ENCODE measurements at regions not wholly inside any gene's neighbourhood (a gene's known extent, or its start where the extent isn't known, plus 50 kb on each side); places are given as distances from the start of the nearest gene placed in this dataset.

DNA sequence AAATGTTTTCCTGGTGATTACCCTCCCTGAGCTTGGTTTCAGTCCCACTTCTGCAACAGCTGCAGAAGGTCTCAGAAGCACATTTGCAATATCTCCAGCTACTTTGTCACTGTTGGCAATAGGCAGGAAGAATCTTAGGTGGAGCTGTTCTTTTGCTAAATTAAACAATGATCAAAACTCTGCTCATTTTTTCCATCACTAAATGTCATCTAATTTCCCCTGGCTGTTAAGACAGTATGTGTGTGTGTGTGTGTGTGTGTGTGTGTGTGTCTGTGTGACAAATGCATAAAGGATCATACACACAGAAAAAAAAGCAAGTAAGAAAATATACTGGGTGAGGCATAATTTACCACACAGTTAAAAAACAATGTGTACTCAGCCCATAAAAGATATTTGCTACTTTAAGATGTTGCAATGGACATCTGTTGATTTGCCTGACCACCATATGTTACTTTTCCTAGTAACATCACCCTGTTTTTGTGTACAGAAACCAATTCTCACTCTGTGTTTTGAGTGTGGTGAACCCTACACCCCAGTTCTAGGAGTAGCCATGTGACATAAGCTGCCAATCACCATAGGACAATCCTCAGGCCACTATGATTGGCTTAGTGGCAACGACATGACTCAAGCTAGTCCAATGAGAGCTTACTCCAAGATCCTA is 572.6 kb upstream of the CLINT1 start:
- no peak overlapping the region for H3K4me2 ChIP-seq (ENCODE audit: low read depth, low read length, poor library complexity, severe bottlenecking)

DNA sequence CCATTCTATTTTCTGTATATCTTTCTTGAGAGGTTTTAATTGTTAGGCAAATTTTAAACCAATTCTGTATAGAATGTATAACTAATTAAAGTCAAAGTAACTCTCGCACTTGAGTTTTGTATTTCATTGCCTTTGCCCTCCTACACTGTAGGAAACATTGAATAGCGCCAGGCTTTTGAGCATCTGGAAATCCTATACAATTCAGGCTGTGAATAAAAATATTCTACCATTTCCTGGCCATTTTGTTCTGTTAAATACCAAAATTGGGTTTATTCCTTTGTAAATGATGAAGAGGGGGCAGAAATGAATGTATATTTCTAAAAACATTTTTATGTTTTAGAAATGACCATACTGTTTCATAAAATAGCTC is 571.8 kb upstream of the CLINT1 start:
- Histone ChIP-seq H3K79me2 (ENCODE audit: low read length) (no peaks in the 10 kb centered on the region), H2AFZ (ENCODE audit: low read length) (no peak overlapping the region), H3K4me3 (ENCODE audit: low read length) (no peak overlapping the region), H3K9me3 (ENCODE audit: low read length) (no peaks in the 10 kb centered on the region), H3K9me2 (replicated peaks; ENCODE audit: insufficient read depth, low read length) (no peaks in the 10 kb centered on the region), H3K9ac (ENCODE audit: low read length) (no peak overlapping the region), H3K27ac (ENCODE audit: low read length) (no peak overlapping the region), H3K27me3 (ENCODE audit: low read length) (no peaks in the 10 kb centered on the region), H3K4me2 (ENCODE audit: low read depth, low read length, poor library complexity, severe bottlenecking) (no peak overlapping the region), H3K36me3 (ENCODE audit: insufficient read depth, low read length) (no peaks in the 10 kb centered on the region), H4K20me1 (ENCODE audit: insufficient read depth, low read depth, low read length) (no peaks in the 10 kb centered on the region), H3K4me1 (ENCODE audit: low read length) (no peaks in the 10 kb centered on the region)
- DNase-seq = no peak

More for the DNA sequence above, 572.6 kb upstream of the CLINT1 start:
- Histone ChIP-seq H3K27ac (ENCODE audit: low read length) (no peak overlapping the region), H3K79me2 (ENCODE audit: low read length) (no peaks in the 10 kb centered on the region), H3K4me3 (ENCODE audit: low read length) (no peak overlapping the region), H2AFZ (ENCODE audit: low read length) (no peak overlapping the region), H3K27me3 (ENCODE audit: low read length) (no peaks in the 10 kb centered on the region), H3K9me3 (ENCODE audit: low read length) (no peaks in the 10 kb centered on the region), H3K4me1 (ENCODE audit: low read length) (no peaks in the 10 kb centered on the region; the same call in 1 of the 2 replicates), H3K9ac (ENCODE audit: low read length) (no peak overlapping the region), H4K20me1 (ENCODE audit: insufficient read depth, low read depth, low read length) (no peaks in the 10 kb centered on the region), H3K36me3 (ENCODE audit: insufficient read depth, low read length) (no peaks in the 10 kb centered on the region), H3K9me2 (replicated peaks; ENCODE audit: insufficient read depth, low read length) (no peaks in the 10 kb centered on the region)
- DNase-seq = no peak

GRCh38 chr5:158430166-158430797 is 571.3 kb upstream of the CLINT1 start:
- no peak overlapping the region for H3K27ac ChIP-seq (ENCODE audit: low read length)
- no peaks in the 10 kb centered on the region for H3K9me3 ChIP-seq (ENCODE audit: low read length)
- H3K4me1 ChIP-seq (ENCODE audit: low read length) = no peaks in the 10 kb centered on the region
- DNase-seq = no peak
- H4K20me1 ChIP-seq (ENCODE audit: insufficient read depth, low read depth, low read length) = no peaks in the 10 kb centered on the region
- no peak overlapping the region for H3K4me3 ChIP-seq (ENCODE audit: low read length)
- H2AFZ ChIP-seq (ENCODE audit: low read length) = no peak overlapping the region
- no peaks in the 10 kb centered on the region for H3K79me2 ChIP-seq (ENCODE audit: low read length)
- H3K9ac ChIP-seq (ENCODE audit: low read length) = no peak overlapping the region
- no peak overlapping the region for H3K4me2 ChIP-seq (ENCODE audit: low read depth, low read length, poor library complexity, severe bottlenecking)
- no peaks in the 10 kb centered on the region for H3K27me3 ChIP-seq (ENCODE audit: low read length)
- H3K9me2 ChIP-seq (replicated peaks; ENCODE audit: insufficient read depth, low read length) = no peaks in the 10 kb centered on the region
- H3K36me3 ChIP-seq (ENCODE audit: insufficient read depth, low read length) = no peaks in the 10 kb centered on the region

GRCh38 chr5:158429564-158429963 is 570.6 kb upstream of the CLINT1 start:
- Histone ChIP-seq H3K4me1 (ENCODE audit: low read length) (no peaks in the 10 kb centered on the region), H3K9me2 (replicated peaks; ENCODE audit: insufficient read depth, low read length) (no peaks in the 10 kb centered on the region), H3K9me3 (ENCODE audit: low read length) (no peaks in the 10 kb centered on the region), H3K79me2 (ENCODE audit: low read length) (no peaks in the 10 kb centered on the region), H2AFZ (ENCODE audit: low read length) (no peak overlapping the region), H3K36me3 (ENCODE audit: insufficient read depth, low read length) (no peaks in the 10 kb centered on the region), H3K27ac (ENCODE audit: low read length) (no peak overlapping the region), H3K4me3 (ENCODE audit: low read length) (no peak overlapping the region), H3K27me3 (ENCODE audit: low read length) (no peaks in the 10 kb centered on the region), H3K4me2 (ENCODE audit: low read depth, low read length, poor library complexity, severe bottlenecking) (no peak overlapping the region), H3K9ac (ENCODE audit: low read length) (no peak overlapping the region), H4K20me1 (ENCODE audit: insufficient read depth, low read depth, low read length) (no peaks in the 10 kb centered on the region)
- DNase-seq = no peak

- H3K4me1 ChIP-seq (ENCODE audit: low read length) = no peaks in the 10 kb centered on the region
- H3K27me3 ChIP-seq (ENCODE audit: low read length) = no peaks in the 10 kb centered on the region
- H3K36me3 ChIP-seq (ENCODE audit: insufficient read depth, low read length) = no peaks in the 10 kb centered on the region
- H3K4me3 ChIP-seq (ENCODE audit: low read length) = no peak overlapping the region
- no peak overlapping the region for H2AFZ ChIP-seq (ENCODE audit: low read length)
- DNase-seq = no peak
- H3K27ac ChIP-seq (ENCODE audit: low read length) = no peak overlapping the region
- H3K9ac ChIP-seq (ENCODE audit: low read length) = no peak overlapping the region
- no peaks in the 10 kb centered on the region for H4K20me1 ChIP-seq (ENCODE audit: insufficient read depth, low read depth, low read length)
- H3K79me2 ChIP-seq (ENCODE audit: low read length) = no peaks in the 10 kb centered on the region
- no peaks in the 10 kb centered on the region for H3K9me3 ChIP-seq (ENCODE audit: low read length)
- H3K4me2 ChIP-seq (ENCODE audit: low read depth, low read length, poor library complexity, severe bottlenecking) = no peak overlapping the region
- H3K9me2 ChIP-seq (replicated peaks; ENCODE audit: insufficient read depth, low read length) = no peaks in the 10 kb centered on the region
Measured at GRCh38 chr5:158423623-158424200, 564.8 kb upstream of the CLINT1 start.

GRCh38 chr5:158422653-158423515 is 563.9 kb upstream of the CLINT1 start:
- no peaks in the 10 kb centered on the region for H3K9me3 ChIP-seq (ENCODE audit: low read length)
- no peak overlapping the region for H2AFZ ChIP-seq (ENCODE audit: low read length)
- no peaks in the 10 kb centered on the region for H3K4me1 ChIP-seq (ENCODE audit: low read length)
- no peak overlapping the region for H3K9ac ChIP-seq (ENCODE audit: low read length)
- H3K4me3 ChIP-seq (ENCODE audit: low read length) = no peak overlapping the region
- H4K20me1 ChIP-seq (ENCODE audit: insufficient read depth, low read depth, low read length) = no peaks in the 10 kb centered on the region
- no peaks in the 10 kb centered on the region for H3K9me2 ChIP-seq (replicated peaks; ENCODE audit: insufficient read depth, low read length)
- no peaks in the 10 kb centered on the region for H3K36me3 ChIP-seq (ENCODE audit: insufficient read depth, low read length)
- H3K27me3 ChIP-seq (ENCODE audit: low read length) = no peaks in the 10 kb centered on the region
- DNase-seq = no peak
- H3K79me2 ChIP-seq (ENCODE audit: low read length) = no peaks in the 10 kb centered on the region
- no peak overlapping the region for H3K4me2 ChIP-seq (ENCODE audit: low read depth, low read length, poor library complexity, severe bottlenecking)
- no peak overlapping the region for H3K27ac ChIP-seq (ENCODE audit: low read length)

GRCh38 chr5:158421319-158421718 is 562.4 kb upstream of the CLINT1 start:
- Histone ChIP-seq H3K4me2 (ENCODE audit: low read depth, low read length, poor library complexity, severe bottlenecking) (no peak overlapping the region), H3K4me3 (ENCODE audit: low read length) (no peak overlapping the region), H2AFZ (ENCODE audit: low read length) (no peak overlapping the region), H3K4me1 (ENCODE audit: low read length) (no peaks in the 10 kb centered on the region), H3K27ac (ENCODE audit: low read length) (no peak overlapping the region), H3K27me3 (ENCODE audit: low read length) (no peaks in the 10 kb centered on the region), H4K20me1 (ENCODE audit: insufficient read depth, low read depth, low read length) (no peaks in the 10 kb centered on the region), H3K9me2 (replicated peaks; ENCODE audit: insufficient read depth, low read length) (no peaks in the 10 kb centered on the region), H3K9me3 (ENCODE audit: low read length) (no peaks in the 10 kb centered on the region), H3K79me2 (ENCODE audit: low read length) (no peaks in the 10 kb centered on the region), H3K36me3 (ENCODE audit: insufficient read depth, low read length) (no peaks in the 10 kb centered on the region), H3K9ac (ENCODE audit: low read length) (no peak overlapping the region)
- DNase-seq = no peak

DNA sequence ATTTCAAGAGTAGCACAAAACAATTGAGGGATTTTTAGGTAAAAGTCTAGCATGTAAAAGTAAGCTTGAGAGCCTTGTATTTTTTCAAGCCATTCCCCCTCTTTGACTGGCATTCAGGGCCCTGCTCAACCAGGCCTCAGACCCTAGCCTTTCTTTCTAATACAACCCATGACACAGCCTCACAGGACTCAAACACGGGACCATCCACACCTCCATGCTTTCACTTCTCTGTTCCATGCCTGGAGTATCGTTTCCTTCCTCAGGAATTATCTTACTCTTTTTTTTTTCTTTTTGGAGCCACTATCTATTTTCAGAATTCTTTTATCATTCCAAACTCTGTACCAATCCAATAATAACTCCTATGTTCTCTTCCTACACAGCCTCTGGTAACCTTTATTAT is 560.2 kb upstream of the CLINT1 start:
- Histone ChIP-seq H3K4me2 (ENCODE audit: low read depth, low read length, poor library complexity, severe bottlenecking) (no peak overlapping the region), H3K27me3 (ENCODE audit: low read length) (no peaks in the 10 kb centered on the region), H3K79me2 (ENCODE audit: low read length) (no peaks in the 10 kb centered on the region), H3K27ac (ENCODE audit: low read length) (no peak overlapping the region), H3K4me1 (ENCODE audit: low read length) (no peaks in the 10 kb centered on the region), H4K20me1 (ENCODE audit: insufficient read depth, low read depth, low read length) (no peaks in the 10 kb centered on the region), H3K9me2 (replicated peaks; ENCODE audit: insufficient read depth, low read length) (no peaks in the 10 kb centered on the region), H2AFZ (ENCODE audit: low read length) (no peak overlapping the region), H3K36me3 (ENCODE audit: insufficient read depth, low read length) (no peaks in the 10 kb centered on the region), H3K4me3 (ENCODE audit: low read length) (no peak overlapping the region), H3K9me3 (ENCODE audit: low read length) (no peaks in the 10 kb centered on the region), H3K9ac (ENCODE audit: low read length) (no peak overlapping the region)
- no peak for DNase-seq
